ENCODE measurements at regions not wholly inside any gene's neighbourhood (a gene's known extent, or its start where the extent isn't known, plus 50 kb on each side); places are given as distances from the start of the nearest gene placed in this dataset.

GRCh38 chr6:51330971-51331370 lies 512.3 kb downstream of the TFAP2B start (continued):
- TF ChIP-seq, protein P1, sequence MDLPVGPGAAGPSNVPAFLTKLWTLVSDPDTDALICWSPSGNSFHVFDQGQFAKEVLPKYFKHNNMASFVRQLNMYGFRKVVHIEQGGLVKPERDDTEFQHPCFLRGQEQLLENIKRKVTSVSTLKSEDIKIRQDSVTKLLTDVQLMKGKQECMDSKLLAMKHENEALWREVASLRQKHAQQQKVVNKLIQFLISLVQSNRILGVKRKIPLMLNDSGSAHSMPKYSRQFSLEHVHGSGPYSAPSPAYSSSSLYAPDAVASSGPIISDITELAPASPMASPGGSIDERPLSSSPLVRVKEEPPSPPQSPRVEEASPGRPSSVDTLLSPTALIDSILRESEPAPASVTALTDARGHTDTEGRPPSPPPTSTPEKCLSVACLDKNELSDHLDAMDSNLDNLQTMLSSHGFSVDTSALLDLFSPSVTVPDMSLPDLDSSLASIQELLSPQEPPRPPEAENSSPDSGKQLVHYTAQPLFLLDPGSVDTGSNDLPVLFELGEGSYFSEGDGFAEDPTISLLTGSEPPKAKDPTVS (IDR thresholded peaks at IDR 0.05; ENCODE audit: low read depth, low read length) = no peak
- no peak for TF ChIP-seq JUNB (IDR thresholded peaks at IDR 0.05)
- no peak for TF ChIP-seq EP300 (IDR thresholded peaks at IDR 0.05; ENCODE audit: borderline replicate concordance in 1 of 2, control insufficient read depth in 1 of 2, low read depth in 2 of 2, low read length in 2 of 2)

DNA sequence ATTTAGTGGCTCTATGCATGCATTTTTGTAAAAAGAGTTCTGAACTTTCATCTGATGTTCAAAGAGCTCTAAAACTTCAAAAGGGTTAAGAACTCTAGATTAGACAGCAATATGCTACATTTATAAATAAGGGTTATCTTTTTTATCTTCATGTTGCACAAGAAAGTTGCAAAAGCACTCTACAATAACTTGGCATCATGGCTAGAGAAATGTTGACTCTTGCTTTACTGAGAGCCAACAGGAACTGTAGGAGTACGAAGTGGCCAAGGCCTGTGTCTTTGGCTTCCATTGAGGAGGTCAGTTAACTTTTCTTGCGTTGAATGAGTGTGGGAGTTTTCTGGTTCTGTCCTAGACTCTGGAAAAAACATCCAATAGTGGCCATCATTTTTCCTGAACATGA lies 516.9 kb downstream of the TFAP2B start:
- POLR2A ChIA-PET = interaction anchor here (0.6 kb wide), 1 partner anchor 18 kb away, joined by 4 read pairs; no protein-coding TSS in a partner anchor
- DNase-seq (ENCODE audit: low read depth, low spot score) = no peak
- no peak for TF ChIP-seq SP1 (IDR thresholded peaks at IDR 0.05; ENCODE audit: low read depth, low read length)
- no peak for TF ChIP-seq CHD1 (IDR thresholded peaks at IDR 0.05; ENCODE audit: low read depth, low read length)
- no peak for TF ChIP-seq E4F1 (IDR thresholded peaks at IDR 0.05; ENCODE audit: borderline replicate concordance, partially characterized antibody)
- no peak for TF ChIP-seq POLR2A (IDR thresholded peaks at IDR 0.05; ENCODE audit: low read depth, low read length)
- no peak for TF ChIP-seq SREBF2 (IDR thresholded peaks at IDR 0.05; ENCODE audit: low read length)
- TF ChIP-seq USF2 (IDR thresholded peaks at IDR 0.05; ENCODE audit: borderline replicate concordance, low read depth, low read length) = no peak
- TF ChIP-seq RB1 (IDR thresholded peaks at IDR 0.05; ENCODE audit: borderline replicate concordance) = no peak
- no peak for TF ChIP-seq POU2F2 (IDR thresholded peaks at IDR 0.05; ENCODE audit: borderline replicate concordance, low read depth, low read length)
- TF ChIP-seq SREBF1 (IDR thresholded peaks at IDR 0.05; ENCODE audit: low read length) = no peak
- no peak for TF ChIP-seq ZBTB33 (IDR thresholded peaks at IDR 0.05)
- TF ChIP-seq EGR1 (IDR thresholded peaks at IDR 0.05; ENCODE audit: borderline replicate concordance in 1 of 2, low read depth in 2 of 2, low read length in 2 of 2) = no peak
- TF ChIP-seq RAD51 (IDR thresholded peaks at IDR 0.05) = no peak
- no peak for TF ChIP-seq ZNF207 (IDR thresholded peaks at IDR 0.05; ENCODE audit: borderline replicate concordance)
- TF ChIP-seq NFYB (IDR thresholded peaks at IDR 0.05; ENCODE audit: insufficient read depth, low read depth, low read length) = no peak
- no peak for TF ChIP-seq HDAC6 (IDR thresholded peaks at IDR 0.05; ENCODE audit: unreplicated experiment)

More for the DNA sequence above, 516.9 kb downstream of the TFAP2B start:
- CTCF ChIA-PET = interaction anchor here (1.2 kb wide), 1 partner anchor 15 kb away, joined by 5 read pairs; no protein-coding TSS in a partner anchor
- ATAC-seq (no peak), FAIRE-seq (no peak)
- Histone ChIP-seq H3K9ac (ENCODE audit: control insufficient read depth, insufficient read depth, low read length) (no peak overlapping the region), H4K20me1 (ENCODE audit: control insufficient read depth, insufficient read depth) (no peaks in the 10 kb centered on the region), H3K4me1 (ENCODE audit: control insufficient read depth, insufficient read depth, low read length) (no peaks in the 10 kb centered on the region), H3K27ac (ENCODE audit: control insufficient read depth, insufficient read depth) (no peak overlapping the region), H2AFZ (ENCODE audit: control insufficient read depth, low read depth, low read length) (no peak overlapping the region), H3K9me3 (replicated peaks; ENCODE audit: control insufficient read depth, insufficient read depth, low read length) (no peaks in the 10 kb centered on the region), H3K36me3 (ENCODE audit: control insufficient read depth in 2 of 2, insufficient read depth in 2 of 2, low read length in 1 of 2) (no peaks in the 10 kb centered on the region), H3K27me3 (replicated peaks in 1 of 2; ENCODE audit: control insufficient read depth in 2 of 2, insufficient read depth in 2 of 2, low read length in 1 of 2) (no peaks in the 10 kb centered on the region), H3K4me3 (no peak overlapping the region), H3K4me2 (ENCODE audit: control insufficient read depth, insufficient read depth) (no peak overlapping the region), H3K79me2 (ENCODE audit: control insufficient read depth, insufficient read depth, low read length) (no peaks in the 10 kb centered on the region)
- RAD21 ChIA-PET (ENCODE audit: unreplicated experiment) = no interaction called here
- in situ Hi-C loops (cut with MboI) = no loop called here
- SMC1A ChIA-PET (ENCODE audit: uncharacterized antibody, unreplicated experiment) = interaction anchor here (0.9 to 1.6 kb wide), 2 partner anchors 13 to 23 kb away, joined by 3 to 5 read pairs; no protein-coding TSS in a partner anchor
- BruUV-seq (replicated peaks) = no TSS peak
- WGBS (ENCODE audit: insufficient coverage, insufficient replicate concordance, low lambda C conversion rate, missing lambda C conversion rate) = 21% methylated on average over 2 of the region's 2 CpGs
- intact Hi-C loops (cut with micrococcal nuclease; ENCODE audit: unreplicated experiment) = no loop called here

All from GM12878 (cell line).